CD1c-positive myeloid dendritic cell (primary cell): ENCODE measurements at regions not wholly inside any gene's neighbourhood (a gene's known extent, or its start where the extent isn't known, plus 50 kb on each side); places are given as distances from the start of the nearest gene placed in this dataset.
"Not testable (repeated sequence)": the region's sequence is repeated elsewhere in the genome, so short reads cannot be mapped to it uniquely, and the experiment has no call there.

ENCODE experiments used
- DNase-seq: peaks from one replicate; pipeline ENCODE4 v3.0.0-alpha.2; 2016; ENCODE audit errors: extremely low spot score

DNA sequence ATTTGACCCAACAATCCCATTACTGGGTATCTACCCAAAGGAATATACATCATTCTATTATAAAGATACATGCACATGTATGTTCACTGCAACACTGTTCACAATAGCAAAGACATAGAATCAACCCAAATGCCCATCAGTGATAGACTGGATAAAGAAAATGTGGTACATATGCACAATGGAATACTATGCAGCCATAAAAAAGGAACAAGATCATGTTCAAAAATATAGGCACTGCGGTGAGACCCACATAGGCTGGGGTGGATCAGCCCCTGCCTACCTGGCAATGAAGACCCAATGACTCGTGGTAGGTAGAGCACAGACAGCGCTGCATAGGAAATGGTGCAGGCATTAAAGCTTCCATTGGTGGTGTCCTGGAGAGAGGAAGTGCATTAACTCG lies 88.6 kb upstream of the NFIL3 start:
- not testable (repeated sequence) for DNase-seq

DNA sequence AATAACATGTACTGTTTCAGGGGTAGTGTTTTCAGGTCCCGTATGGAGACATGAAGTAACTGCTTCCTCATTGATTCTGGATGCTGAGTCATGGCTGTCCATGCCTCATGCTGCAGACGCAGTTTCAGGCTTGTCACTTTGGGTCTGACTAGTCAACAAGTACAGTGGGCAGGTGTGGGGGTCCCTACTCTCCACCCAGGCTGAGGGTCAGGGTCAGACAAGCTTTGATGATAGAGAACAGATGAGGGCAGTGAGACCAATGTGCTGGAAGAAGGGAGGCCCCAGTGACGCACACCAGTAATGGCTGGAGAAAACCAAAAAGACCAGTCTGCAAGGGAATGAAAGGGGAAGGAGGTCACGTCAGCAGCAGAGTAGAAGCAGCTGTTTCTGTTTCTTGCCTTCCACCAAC lies 80.0 kb upstream of the NFIL3 start:
- peak; percentile 64 for DNase-seq

DNA sequence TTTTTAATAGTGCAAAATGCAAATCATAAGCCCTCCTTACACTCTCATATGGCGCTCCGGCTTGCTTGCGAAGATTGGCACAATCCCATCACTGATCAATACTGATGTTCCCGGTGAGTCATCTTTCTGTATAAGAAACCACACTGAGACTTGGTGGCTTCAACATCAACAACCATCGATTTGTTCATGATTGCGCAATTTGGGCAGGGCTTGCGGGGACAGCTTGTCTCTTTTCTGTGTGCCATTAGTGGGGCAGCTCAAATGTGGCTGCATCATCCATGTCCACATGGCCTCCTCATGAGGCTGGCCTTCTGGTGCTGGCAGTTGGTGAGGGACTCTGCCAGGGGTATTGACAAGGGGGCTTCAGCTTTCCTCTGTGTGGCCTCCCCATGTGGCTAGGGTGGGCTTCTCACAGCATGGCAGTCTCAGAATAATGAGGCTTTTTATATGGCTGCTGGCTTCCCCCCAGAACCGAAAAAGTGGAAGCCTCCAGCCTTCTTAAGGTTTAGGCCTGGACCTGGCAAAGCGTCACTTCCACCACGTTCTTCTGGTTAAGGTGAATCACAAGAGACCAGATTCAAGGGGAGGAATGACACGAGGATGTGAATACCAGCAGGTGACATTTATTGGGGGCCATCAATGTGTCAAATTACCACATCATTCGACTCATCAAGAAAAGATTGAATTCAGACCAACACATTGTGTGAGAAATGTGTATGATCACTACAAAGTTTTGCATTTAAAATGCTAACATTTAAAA lies 79.5 kb upstream of the NFIL3 start:
- no peak for DNase-seq

DNA sequence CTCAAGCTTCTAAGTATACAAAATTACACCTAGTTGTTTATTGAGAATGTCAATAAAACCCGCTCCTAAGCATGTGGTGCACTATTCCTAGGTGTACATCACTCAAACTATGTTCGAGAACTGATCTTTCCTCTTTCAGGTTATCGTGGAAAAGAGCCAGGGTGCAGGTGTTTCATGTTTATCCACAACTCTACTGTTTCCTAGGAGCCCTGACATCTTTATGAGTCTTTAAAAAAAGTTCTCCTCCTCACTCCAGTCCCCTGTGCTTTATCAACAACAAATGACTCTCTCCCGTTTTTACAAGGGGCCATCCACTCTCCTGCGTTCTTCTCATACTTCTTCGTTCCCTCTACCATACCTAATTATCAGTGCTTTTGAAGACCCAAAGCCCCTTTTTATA lies 78.8 kb upstream of the NFIL3 start:
- DNase-seq, result no peak

DNA sequence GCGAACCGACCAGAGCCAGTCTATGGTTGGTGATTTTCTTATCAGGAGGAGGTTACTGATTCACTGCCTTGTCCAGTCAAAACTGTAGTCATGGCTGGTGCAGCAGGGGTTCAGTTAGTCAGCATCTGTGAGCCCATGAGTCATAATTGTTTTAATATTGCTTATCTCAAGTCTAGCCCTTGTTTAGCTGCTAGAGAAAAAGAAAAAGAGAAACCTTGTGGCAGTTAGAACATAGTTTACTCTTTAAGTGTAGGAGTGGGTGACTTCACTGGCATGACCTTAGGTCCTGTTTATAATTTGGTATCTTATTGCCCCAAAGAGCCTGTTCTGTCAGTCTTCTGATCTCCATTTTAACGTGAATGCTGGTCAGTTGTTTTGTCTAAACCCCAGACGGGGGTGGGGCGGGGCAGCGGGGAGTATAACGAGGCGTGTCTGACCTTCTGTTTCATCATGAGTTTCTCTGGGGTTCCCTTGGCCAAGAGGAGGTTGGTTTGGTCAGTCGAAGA lies 76.9 kb upstream of the NFIL3 start:
- peak; percentile 10 for DNase-seq

DNA sequence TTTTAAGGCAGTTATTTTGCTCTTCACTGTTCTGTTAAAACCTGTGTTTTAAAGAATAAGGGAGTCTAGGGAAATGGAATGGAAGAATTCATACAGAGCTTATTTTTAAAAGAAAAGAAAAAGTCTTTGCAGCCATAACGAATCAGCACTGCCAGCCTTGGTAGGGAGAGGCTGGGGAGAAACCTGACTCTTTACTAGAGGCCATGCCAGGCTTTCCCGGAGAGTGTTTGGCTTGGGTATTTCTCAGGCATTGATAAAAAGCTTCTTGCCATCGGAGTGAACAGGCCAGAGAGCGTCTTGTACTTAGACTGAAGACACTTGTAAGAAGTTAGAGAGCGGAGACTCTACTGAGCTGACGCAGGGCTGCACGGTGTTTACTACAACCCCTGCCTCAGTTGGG lies 72.7 kb upstream of the NFIL3 start:
- DNase-seq, result no peak

DNA sequence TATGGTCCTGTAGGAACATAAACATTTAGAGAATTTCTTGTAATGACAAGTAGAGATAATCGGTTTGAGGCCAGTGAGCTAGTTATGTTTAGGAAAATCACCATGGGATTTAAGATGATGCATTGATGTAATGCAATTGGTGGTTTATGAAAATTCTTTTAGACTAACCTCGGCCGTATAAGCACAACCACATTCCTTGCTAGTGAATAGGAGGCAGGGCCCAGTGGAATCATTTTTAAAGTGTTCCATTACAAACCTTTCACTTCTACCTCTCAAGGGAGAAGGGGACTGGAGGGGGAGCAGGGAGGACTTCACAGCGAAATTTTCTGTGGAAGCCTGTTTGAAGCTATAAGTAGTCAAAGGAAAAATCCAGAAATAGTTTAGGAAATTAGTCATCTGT lies 71.8 kb upstream of the NFIL3 start:
- no peak for DNase-seq

DNA sequence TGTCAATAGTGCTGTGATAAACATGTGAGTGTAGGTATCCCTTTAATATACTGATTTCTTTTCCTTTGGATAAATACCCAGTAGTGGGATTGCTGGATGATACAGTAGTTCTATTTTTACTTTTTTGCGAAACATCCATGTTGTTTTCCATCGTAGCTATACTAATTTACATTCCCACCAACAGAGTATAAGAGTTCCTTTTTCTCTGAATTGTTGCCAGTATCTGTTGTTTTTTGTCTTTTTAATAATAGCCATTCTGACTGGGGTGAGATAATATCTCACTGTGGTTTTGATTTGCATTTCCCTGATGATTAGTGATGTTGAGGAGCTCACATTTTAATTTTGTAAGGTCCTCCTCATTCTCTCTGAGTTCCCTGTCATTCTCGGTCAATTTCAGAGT lies 71.1 kb upstream of the NFIL3 start:
- DNase-seq, result no peak

DNA sequence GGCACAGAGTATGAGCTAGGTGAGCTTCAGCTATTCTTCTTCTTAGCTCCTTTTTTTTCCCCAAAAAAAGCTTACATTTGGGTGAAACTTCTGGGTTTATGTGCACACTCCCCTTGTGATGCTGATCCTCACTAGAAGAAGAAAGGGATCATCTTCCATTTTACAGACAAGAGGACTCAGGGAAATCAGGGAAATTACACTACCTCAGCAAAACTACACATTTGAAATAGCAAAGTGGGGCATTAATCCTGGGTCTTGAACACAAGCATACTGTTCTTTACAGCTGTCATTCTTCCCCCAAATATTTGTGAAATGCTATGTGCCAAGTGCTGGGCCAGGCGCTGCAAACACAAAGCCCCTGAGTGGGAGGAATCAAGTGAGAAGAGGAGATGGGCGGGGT lies 68.6 kb upstream of the NFIL3 start:
- DNase-seq, result no peak

DNA sequence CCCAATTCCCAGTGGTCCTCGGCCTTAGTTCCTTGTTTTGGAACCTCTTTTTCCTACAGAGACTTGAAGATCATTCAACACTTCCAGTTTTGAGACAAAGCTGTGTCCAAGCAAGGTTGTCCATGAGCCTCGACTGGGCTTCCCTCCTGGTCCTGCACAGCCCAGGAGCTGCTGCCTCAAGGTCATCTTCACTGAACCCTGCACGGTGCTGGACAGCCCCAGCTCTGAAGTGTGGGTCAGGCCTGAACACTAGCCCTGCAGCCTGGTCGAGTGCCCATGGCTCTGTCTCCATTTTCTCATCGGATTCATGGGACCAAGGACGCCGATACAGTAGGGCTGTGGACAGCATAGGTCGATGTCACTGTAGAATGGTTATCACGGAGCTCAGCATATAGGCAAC lies 68.0 kb upstream of the NFIL3 start:
- DNase-seq, result no peak

DNA sequence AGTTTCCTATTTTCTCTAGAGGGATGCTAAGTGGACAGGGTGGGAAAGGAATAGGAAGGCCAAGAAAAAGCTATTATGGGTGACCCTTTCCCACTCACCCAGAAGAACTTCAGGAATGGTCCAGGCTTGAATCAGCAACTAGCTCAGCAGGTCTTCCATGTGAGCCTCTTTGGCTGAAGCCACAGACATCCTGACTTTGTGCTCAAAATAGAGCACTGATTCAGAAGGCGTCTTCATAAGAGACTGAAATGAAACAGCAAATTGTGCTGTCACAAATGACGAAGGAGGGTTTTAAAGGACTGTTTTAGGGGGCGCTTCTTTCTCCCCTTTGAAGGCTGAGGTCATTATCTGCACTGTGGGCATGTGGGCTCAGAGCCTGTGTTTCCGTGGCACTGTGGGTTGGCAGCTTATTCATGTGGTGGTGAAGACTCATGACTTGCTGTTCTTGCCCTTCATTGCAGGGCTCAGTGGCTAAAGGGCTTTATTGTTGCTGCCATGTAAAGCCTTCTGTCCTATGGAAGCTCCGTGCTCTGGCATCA lies 65.8 kb upstream of the NFIL3 start:
- DNase-seq, result no peak

DNA sequence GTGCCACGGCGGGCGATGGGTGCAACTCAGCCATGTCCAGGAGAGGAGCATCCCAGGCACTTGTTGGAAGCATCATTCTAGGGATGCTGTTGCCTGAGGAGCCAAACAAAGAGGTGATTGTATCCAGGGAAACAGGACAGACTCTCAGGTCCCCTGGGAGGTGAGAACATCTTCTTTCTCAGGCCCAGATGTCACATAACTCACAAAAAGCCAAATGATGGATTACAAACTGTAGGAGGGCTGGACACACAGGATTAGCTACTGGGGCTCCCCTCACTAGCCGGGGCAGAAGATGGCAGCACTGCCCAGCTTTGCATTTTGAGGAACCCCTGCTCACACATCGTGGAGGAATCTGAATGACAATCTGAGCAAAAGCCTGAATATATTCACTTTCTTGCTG lies 64.7 kb upstream of the NFIL3 start:
- DNase-seq, result no peak

DNA sequence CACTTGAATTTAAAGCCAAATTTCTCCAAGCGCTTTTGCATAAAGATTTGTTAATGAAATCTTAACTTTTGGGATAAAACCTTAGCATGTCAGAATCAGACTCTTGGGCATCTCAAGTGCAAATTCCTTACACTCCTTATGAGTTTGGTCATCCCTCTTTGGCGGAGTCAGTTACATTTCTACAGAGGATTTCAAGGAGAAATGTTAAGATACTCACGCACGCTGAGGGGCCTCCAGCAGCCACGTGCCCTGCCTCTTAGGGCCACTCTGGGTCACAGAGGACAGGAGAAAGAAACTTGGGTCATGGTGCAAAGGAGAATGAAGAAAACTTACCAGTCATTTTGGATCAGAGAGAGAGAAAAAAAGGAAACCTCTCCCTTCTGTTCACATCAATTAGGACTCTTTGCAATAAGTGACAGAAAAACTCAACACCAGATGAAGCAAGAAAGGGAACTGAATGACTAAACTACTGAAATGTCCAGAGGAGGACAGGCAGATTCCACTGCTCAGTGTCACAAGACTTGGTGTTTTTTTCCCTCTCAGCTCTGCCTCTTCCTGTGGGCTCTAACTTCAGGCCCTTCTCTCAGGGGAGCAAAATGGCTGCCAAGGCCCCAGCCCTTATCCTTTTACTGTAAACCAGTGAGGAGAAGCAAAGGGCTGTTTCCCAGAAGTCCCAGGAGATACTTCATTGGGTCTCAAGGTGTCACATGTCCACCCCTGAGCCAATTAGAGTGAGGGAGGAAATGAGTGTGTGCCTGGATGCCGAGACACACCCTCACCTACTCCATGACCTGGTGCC lies 63.3 kb upstream of the NFIL3 start:
- no peak for DNase-seq

DNA sequence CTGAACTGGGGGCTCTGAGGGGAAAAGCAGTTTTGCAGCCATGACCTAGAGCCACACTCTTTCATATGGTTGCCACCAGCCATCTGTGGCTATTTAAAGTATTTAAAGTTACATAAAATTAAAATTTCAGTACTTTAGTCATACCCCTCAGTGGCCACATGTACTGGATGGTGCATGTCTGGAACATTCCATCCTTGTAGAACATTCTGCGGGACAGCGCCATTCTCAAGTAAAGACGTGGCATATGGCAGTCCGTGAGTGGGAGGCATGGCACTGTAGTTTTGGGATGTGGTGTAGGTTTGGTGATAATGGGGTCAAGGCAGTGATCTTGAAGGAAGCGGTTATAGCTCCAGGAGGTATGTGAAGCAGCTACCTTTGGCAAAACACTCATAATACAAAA lies 61.4 kb upstream of the NFIL3 start:
- no peak for DNase-seq

DNA sequence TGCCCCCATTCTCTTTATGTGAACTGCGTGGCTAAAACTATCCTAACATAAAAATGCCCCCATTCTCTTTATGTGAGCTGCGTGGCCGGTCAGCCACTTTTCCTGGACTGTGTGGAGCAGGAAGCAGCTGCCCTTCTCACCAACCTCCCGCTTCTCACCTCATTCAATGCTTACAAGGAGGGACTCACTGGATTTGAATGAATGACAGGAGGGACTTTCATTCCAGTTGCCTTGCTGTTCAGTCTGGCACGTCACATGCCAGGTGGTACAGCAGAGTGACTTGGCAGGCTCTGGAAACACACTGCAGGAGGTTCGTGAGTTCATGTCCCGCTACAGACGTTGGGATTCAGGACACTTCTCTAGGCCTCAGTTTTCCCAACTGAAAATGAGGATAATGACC lies 60.2 kb upstream of the NFIL3 start:
- DNase-seq, result no peak

DNA sequence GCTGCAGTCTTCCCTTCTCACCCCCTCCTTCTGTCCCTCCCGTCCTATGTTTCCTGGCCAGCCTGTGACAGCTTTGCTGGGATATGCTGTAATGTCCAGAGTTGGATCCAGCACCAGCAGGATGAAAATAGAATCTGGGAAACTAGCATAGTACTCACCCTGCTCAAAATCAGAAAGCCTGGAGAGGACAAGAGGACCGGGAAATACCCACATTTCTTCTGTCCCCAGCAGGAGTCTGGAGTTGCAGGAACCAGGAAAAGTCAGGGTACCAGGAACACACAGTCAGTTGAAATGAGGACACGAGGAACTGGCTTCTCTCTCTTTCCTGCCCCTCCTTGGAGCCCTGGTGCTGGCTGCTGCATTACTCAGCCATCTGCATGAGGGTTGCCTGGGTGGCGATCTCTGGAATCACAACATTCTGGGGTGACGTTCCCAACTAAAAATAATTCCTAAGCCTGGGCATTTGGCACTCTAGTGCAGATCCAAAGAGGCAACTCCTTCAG lies 59.6 kb upstream of the NFIL3 start:
- DNase-seq, result no peak

DNA sequence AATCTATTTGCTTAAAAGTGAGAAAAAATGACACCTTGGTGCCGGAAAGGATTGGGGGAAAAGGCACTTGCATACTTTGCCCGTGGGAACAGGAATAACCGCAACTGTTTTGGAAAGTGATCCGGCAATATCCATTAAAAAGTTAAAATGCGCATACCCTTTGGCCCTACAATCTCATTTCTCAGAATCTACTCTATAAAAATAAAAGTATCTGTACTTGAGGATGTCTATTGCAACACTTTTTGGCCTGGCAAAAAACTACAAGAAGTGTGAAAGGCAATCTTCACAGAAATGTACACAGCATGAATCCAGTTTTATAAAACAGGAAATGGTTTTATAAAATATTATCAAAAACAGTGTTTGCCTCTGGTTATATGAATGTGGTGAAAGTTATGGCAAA lies 58.3 kb upstream of the NFIL3 start:
- DNase-seq, result no peak

DNA sequence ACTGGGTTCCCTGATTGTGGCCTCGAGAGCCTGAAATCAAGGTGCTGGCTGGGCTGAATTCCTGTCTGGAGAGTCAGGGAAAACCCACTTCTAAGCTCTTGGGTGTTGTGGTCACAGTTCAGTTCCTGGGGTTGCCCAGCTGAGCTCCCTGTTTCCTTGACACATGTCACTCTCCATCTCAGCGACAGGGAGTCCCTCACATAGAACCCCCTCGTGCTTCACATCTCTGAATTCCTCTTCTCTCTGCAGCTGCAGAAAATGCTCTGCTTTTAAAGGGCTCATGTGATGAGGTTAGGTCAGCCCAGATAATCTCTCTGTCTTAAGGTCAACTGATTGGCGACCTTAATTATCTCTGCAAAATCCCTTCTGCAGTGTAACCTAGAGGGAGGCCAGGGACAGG lies 53.5 kb upstream of the NFIL3 start:
- DNase-seq, result no peak

DNA sequence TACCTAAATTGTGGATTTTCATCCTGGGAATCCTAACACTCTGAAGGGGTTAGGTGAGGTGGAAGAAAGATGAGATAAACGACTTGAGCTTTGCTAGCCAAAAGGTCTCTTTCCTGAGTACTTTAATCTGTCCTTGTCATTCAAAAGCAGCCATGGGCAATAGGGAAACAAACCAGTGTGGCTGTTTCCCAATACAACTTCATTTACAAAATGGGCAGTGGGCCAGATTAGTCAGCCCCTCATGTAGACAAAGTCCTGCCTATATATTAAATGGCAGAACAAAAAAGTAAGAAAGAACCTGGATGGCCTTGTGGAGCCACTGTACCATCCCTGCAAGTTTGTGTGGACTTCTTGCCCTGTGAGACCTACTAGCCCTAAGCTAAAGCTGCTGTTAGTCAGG lies 51.0 kb upstream of the NFIL3 start:
- no peak for DNase-seq
